Transverse colon (tissue), 4 donors: ENCODE measurements at regions not wholly inside any gene's neighbourhood (a gene's known extent, or its start where the extent isn't known, plus 50 kb on each side); places are given as distances from the start of the nearest gene placed in this dataset.

Experiments used
- EP300 ChIP-seq: sonication (generic); formaldehyde crosslinking; IDR thresholded peaks from one replicate; pipeline ENCODE4 v1.6.1; 2017; ENCODE audit warnings: antibody characterized with exemption, low read depth
- POLR2AphosphoS5 ChIP-seq, 3 donors: sonication (generic); formaldehyde crosslinking; IDR thresholded peaks; one replicate each; pipeline ENCODE4 v1.6.1; 2016; ENCODE audit warnings: antibody characterized with exemption in 3 of 3
- TF ChIP-seq, protein P1 (sequence below), 5 experiments: fragments of 200-600 bp in 3 of 5; fragments of 450-650 bp in 2 of 5; sonication (generic) in 3 of 5; IDR thresholded peaks; 1 replicate in 2 of 5; 2 replicates in 3 of 5; pipeline ENCODE4 v1.5.1; 2016 to 2017; ENCODE audit warnings: antibody characterized with exemption in 5 of 5, inconsistent platforms in 3 of 5, mild to moderate bottlenecking in 2 of 5, moderate library complexity in 1 of 5

DNA sequence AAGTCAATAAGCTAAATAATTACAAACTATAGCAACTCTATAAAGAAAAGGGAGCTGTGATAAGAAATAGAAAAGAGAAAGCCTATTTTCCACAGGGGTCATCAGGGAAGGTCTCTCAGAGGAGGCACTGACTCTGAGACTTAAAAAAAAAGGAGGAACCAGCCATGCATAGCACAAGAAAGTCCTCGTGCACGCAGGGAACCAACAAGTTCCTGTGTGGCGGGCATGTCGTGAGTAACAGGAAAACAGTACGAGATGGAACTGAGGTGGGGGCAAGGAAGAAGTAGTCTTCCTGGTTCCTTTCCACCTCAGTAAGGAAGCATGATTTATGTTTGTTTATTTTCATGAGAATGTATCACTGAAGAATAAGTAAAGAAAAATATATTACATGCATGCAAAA is 367.0 kb upstream of the TMEM132C start:
- TF ChIP-seq, protein P1, sequence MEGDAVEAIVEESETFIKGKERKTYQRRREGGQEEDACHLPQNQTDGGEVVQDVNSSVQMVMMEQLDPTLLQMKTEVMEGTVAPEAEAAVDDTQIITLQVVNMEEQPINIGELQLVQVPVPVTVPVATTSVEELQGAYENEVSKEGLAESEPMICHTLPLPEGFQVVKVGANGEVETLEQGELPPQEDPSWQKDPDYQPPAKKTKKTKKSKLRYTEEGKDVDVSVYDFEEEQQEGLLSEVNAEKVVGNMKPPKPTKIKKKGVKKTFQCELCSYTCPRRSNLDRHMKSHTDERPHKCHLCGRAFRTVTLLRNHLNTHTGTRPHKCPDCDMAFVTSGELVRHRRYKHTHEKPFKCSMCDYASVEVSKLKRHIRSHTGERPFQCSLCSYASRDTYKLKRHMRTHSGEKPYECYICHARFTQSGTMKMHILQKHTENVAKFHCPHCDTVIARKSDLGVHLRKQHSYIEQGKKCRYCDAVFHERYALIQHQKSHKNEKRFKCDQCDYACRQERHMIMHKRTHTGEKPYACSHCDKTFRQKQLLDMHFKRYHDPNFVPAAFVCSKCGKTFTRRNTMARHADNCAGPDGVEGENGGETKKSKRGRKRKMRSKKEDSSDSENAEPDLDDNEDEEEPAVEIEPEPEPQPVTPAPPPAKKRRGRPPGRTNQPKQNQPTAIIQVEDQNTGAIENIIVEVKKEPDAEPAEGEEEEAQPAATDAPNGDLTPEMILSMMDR (IDR thresholded peaks at IDR 0.05) = no peak
- TF ChIP-seq EP300 = no peak
- no peak for TF ChIP-seq POLR2AphosphoS5 (IDR thresholded peaks at IDR 0.05)
